Stimulated activated CD4-positive, alpha-beta T cell treated with anti-CD3 and anti-CD28 coated beads, Interleukin-1b, Interleukin-23, amount 100 ng/mL, for 4 hours (primary cell): ENCODE measurements at regions not wholly inside any gene's neighbourhood (a gene's known extent, or its start where the extent isn't known, plus 50 kb on each side); places are given as distances from the start of the nearest gene placed in this dataset.
A peak's percentile ranks its signal among the peaks of the same experiment; 100 is the strongest.
"Not testable (repeated sequence)": the region's sequence is repeated elsewhere in the genome, so short reads cannot be mapped to it uniquely, and the experiment has no call there.

ENCODE experiments used
- DNase-seq, 2 donors: peaks; one replicate each; pipeline ENCODE4 v3.0.0-alpha.2; 2020; ENCODE audit warnings: low read depth in 2 of 2

DNA sequence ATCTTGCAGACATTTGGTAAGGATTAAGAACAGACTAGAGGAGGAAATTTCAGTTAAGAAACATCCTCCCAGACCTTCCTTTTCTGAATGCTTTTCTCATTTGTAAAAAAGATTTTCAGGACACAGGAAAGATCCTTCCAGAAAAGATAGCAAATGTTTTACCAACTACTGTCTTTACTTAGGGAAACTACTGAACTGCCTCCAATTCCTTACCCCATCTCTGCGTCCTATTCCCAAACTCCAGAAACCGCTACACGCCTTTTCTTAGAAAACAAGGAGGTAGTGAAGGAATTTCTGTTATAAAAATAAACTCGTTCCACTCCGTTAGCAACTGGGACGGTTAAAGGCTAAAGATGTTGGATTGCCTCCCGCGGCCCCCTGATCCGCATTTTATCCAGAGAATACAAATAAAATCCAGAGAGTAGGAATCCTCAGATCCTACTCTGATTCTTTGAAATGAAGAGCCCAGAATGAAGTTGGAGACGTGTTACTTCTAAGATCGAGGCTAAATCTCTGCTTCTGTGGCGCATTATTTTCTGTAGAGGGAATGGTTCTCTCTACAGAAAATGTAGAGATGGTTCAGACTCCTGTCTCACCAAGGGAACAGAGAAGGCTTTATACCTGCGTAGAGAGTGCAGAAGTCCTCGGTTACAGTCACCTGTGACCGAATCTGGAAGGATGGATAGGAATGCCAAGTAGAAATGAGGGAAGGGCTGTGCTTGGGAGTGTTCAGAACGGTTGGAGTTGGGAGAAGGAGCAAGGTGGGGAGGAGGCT lies 133.0 kb downstream of the GPX5 start:
- no peak for DNase-seq

DNA sequence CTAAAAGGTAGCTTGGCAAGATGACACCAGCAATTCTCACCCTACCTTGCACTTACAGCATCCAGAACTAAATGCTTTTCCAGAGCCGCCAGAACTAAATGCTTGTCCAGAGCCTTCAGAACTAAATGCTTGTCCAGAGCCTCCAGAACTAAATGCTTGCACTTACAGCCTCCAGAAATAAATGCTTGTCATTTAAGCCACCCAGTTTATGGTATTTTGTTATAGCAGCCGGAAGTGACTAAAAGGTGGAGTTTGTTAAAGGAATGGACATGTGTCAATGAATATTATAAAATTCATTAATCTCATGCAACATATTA lies 133.5 kb downstream of the GPX5 start:
- DNase-seq: no peak

GRCh38 chr6:28661097-28661713 lies 135.5 kb downstream of the GPX5 start:
- no peak for DNase-seq

DNA sequence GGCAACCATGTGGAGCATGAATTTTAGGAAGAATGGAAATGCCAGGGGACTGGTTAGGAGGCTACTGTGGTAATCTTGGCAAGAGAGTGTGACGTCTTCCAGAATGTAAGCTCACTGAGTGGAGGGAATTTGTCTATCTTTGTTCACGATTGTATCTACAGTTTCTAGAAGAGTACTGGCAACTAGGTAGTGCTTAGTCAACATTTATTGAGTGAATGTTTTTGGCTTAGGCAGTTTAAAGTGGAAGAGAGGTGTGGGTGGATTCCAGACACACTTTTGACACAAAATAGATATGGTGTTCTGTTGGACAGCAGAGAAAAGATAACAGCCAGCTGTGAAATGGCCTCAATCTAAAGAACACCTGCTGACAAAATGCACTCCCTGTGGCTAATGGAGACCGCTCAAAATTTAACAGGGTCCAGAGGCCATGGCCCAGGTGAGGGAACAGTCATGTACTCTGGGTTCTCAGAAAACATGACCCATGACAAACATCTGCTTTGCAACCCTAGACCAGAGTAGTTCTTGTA lies 139.3 kb downstream of the GPX5 start:
- DNase-seq: no peak

DNA sequence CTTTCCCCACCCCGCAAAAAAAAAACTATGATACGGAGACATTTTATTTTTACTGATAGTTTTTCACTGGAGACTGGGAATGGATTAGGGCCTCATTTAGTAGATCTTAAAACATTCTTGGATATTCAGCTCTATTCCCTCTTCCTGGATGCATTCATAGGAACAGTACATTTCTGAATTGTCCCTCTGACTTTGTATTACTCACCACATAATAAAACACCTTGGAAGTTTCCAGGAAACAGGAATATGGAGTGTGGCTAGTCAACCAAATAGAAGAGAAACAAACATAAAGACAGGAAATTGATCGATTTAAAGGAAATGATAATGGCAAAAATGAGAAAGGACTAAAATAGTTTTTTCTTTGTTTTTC lies 147.7 kb downstream of the GPX5 start:
- DNase-seq: no peak

- DNase-seq: peak; percentile 6 to 53
Observed at GRCh38 chr6:28673787-28674671, 148.3 kb downstream of the GPX5 start.

DNA sequence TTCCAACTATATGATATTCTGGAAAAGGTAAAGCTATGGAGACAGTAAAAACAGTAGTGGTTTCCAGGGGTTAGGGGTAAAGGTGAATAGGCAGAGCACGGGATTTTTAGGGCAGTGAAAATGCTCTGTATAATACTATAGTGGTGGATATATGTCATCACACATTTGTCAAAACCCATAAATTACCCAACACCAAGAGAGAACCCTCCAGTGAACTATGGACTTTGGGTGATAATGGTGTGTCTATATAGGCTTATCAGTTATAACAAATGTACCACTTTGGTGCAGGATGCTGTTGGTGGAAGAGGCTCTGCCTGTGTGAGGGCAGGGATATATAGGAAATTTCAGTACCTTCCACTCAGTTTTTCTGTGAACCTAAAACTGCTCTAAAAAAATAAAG lies 149.9 kb downstream of the GPX5 start:
- no peak for DNase-seq

DNA sequence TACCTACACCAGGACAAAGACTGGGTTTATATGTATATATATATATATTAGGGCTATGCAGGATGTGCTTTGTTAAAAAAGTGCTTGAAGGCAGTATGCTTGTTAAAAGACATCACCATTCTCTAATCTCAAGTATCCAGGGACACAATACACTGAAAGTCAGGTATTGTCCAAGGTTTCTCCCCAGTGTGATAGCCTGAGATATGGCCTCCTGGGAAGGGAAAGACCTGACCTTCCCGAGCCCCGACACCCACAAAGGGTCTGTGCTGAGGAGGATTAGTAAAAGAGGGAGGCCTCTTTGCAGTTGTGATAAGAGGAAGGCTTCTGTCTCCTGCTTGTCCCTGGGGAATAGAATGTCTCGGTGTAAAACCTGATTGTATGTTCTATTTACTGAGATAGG lies 156.9 kb downstream of the GPX5 start:
- no peak for DNase-seq

DNA sequence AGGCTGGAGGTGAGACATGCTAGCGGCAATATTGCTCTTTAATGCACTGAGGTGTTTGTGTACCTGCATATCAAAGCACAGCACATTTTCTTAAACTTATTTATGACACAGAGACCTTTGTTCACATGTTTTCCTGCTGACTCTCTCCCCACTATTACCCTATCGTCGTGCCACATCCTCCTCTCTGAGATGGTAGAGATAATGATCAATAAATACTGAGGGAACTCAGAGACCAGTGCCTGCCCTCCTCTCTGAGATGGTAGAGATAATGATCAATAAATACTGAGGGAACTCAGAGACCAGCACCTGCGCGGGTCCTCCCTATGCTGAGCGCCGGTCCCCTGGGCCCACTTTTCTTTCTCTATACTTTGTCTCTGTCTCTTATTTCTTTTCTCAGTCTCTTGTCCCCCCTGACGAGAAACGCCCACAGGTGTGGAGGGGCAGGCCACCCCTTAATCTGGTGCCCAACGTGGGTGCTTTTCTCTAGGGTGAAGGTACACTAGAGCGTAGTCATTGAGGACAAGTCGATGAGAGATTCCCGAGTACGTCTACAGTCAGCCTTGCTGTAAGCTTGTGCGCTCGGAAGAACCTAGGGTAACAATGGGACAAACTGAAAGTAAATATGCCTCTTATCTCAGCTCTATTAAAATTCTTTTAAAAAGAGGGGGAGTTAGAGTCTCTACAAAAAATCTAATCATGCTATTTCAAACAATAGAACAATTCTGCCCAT lies 157.4 kb downstream of the GPX5 start:
- not testable (repeated sequence) for DNase-seq

GRCh38 chr6:28683945-28684538 lies 158.4 kb downstream of the GPX5 start:
- no peak for DNase-seq

DNA sequence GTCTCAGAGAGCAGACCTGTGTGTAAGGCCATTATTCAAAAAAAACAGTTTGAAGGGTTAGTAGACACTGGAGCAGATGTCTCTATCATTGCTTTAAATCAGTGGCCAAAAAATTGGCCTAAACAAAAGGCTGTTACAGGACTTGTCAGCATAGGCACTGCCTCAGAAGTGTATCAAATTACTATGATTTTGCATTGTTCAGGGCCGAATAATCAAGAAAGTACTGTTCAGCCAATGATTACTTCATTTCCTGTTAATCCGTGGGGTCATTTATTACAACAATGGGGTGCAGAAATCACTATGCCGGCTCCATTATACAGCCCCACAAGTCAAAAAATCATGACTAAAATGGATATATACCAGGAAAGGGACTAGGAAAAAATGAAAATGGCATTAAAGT lies 160.3 kb downstream of the GPX5 start:
- not testable (repeated sequence) for DNase-seq

DNA sequence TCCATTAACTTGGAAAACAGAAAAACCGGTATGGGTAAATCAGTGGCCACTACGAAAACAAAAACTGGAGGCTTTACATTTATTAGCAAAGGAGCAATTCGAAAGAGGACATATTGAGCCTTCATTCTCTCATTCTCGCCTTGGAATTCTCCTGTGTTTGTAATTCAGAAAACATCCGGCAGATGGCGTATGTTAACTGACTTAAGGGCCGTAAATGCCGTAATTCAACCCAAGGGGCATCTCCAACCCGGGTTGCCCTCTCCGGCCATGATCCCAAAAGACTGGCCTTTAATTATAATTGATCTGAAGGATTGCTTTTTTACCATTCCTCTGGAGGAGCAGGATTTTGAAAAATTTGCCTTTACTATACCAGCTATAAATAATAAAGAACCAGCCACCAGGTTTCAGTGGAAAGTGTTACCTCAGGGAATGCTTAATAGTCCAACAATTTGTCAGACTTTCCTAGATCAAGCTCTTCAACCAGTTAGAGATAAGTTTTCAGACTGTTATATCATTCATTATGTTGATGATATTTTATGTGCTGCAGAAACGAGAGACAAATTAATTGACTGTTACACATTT lies 160.9 kb downstream of the GPX5 start:
- peak in 1 of 2 donors; percentile 56 for DNase-seq

- not testable (repeated sequence) for DNase-seq
Observed at GRCh38 chr6:28687309-28687981, 161.8 kb downstream of the GPX5 start.

GRCh38 chr6:28691991-28692390 lies 166.3 kb downstream of the GPX5 start:
- DNase-seq: not testable (repeated sequence)

- no peak for DNase-seq
Observed at GRCh38 chr6:28693033-28693750, 167.5 kb downstream of the GPX5 start.

GRCh38 chr6:28693751-28694443 lies 168.2 kb downstream of the GPX5 start:
- no peak for DNase-seq

DNA sequence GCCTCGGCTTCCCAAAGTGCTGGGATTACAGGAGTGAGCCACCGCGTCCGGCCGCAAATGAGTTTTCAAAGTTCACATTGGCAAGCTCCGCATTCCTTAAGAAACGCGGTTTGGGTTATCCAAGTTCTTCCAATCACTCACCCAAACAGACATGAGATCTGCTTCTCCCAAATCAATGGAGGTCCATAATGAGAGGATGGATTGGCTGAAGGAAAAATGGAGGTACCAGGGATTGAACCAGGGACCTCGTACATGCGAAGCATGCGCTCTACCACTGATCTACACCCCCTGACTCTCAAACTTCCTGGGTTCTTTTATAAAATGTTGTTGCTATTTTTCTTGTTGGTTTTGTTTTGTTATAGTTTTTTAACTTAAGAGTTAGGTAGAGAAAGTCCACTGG lies 170.0 kb downstream of the GPX5 start:
- DNase-seq: no peak

DNA sequence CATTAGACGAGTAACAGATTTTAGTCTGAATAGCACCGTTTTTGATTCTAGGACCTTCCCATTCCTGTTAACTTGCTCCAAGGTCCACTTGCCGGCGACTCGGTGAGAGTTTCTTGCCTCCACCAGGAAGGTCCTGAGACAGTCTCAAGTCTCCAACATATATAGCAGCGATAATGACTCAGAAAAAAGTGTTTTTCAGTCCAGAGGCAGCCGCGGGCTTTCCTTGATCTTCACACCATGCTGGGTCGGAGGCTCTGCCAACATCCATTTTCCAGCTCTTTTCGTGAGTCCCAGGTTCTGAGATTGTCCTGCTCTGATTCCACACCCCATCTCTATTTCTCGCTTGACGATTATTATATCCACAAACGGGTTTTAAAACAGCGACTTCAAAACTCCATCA lies 170.5 kb downstream of the GPX5 start:
- DNase-seq: no peak

- no peak for DNase-seq
Observed at GRCh38 chr6:28696682-28697081, 171.0 kb downstream of the GPX5 start.
